H9 (cell line): ENCODE measurements at regions not wholly inside any gene's neighbourhood (a gene's known extent, or its start where the extent isn't known, plus 50 kb on each side); places are given as distances from the start of the nearest gene placed in this dataset.

ENCODE experiments used
- DNase-seq: peaks from one replicate; pipeline ENCODE4 v3.0.0-alpha.2; 2017
- H2AFZ ChIP-seq: one replicate; pipeline ENCODE4 v1.6.1; 2013; ENCODE audit warnings: mild to moderate bottlenecking, low read length, control low read depth, moderate library complexity
- H2AK5ac ChIP-seq: 2 replicates; pipeline ENCODE4 v1.6.1; 2013; ENCODE audit warnings: low read length, control low read depth, mixed read lengths; ENCODE audit not compliant: insufficient read length
- H2BK120ac ChIP-seq: one replicate; pipeline ENCODE4 v1.6.1; 2013; ENCODE audit warnings: low read depth, mild to moderate bottlenecking, low read length, control low read depth, inconsistent platforms; ENCODE audit not compliant: poor library complexity, severe bottlenecking
- H2BK12ac ChIP-seq: 2 replicates; pipeline ENCODE4 v1.6.1; 2013; ENCODE audit warnings: low read length, control low read depth, mixed read lengths, low read depth; ENCODE audit not compliant: insufficient read length
- H2BK15ac ChIP-seq: 2 replicates; pipeline ENCODE4 v1.6.1; 2013; ENCODE audit warnings: low read depth, low read length, control low read depth
- H2BK20ac ChIP-seq: one replicate; pipeline ENCODE4 v1.6.1; 2013; ENCODE audit warnings: low read depth, mild to moderate bottlenecking, low read length, control low read depth, inconsistent platforms; ENCODE audit not compliant: poor library complexity, severe bottlenecking
- H2BK5ac ChIP-seq: 2 replicates; pipeline ENCODE4 v1.6.1; 2013; ENCODE audit warnings: low read length, control low read depth, mixed read lengths; ENCODE audit not compliant: insufficient read length
- H3K14ac ChIP-seq: 2 replicates; pipeline ENCODE4 v1.6.1; 2013; ENCODE audit warnings: low read length, control low read depth; ENCODE audit not compliant: insufficient read depth
- H3K18ac ChIP-seq: 2 replicates; pipeline ENCODE4 v1.6.1; 2013; ENCODE audit warnings: low read depth, mild to moderate bottlenecking, mixed read lengths, low read length, control low read depth; ENCODE audit not compliant: insufficient read length
- H3K23ac ChIP-seq: 2 replicates; pipeline ENCODE4 v1.6.1; 2013; ENCODE audit warnings: low read length, control low read depth, mixed read lengths, low read depth; ENCODE audit not compliant: insufficient read length
- H3K23me2 ChIP-seq: 2 replicates; pipeline ENCODE4 v1.6.1; 2013; ENCODE audit warnings: low read depth, mild to moderate bottlenecking, mixed read lengths, low read length, control low read depth; ENCODE audit not compliant: insufficient read length, poor library complexity, severe bottlenecking
- H3K27ac ChIP-seq: 2 replicates; pipeline ENCODE4 v1.5.1; 2013; ENCODE audit warnings: low read length, control low read depth, mixed read lengths, low read depth; ENCODE audit not compliant: insufficient read length
- H3K27me3 ChIP-seq: 2 replicates; pipeline ENCODE4 v1.6.1; 2013; ENCODE audit warnings: low read length, control low read depth, inconsistent platforms; ENCODE audit not compliant: insufficient read depth
- H3K4ac ChIP-seq: 2 replicates; pipeline ENCODE4 v1.6.1; 2013; ENCODE audit warnings: low read depth, mild to moderate bottlenecking, control low read depth, inconsistent platforms, low read length, moderate library complexity
- H3K4me1 ChIP-seq: 2 replicates; pipeline ENCODE4 v1.6.1; 2013; ENCODE audit warnings: low read length, control low read depth, inconsistent platforms; ENCODE audit not compliant: insufficient read depth
- H3K4me2 ChIP-seq: 2 replicates; pipeline ENCODE4 v1.6.1; 2013; ENCODE audit warnings: low read length, control low read depth, mixed read lengths; ENCODE audit not compliant: insufficient read length, insufficient read depth
- H3K56ac ChIP-seq: 2 replicates; pipeline ENCODE4 v1.6.1; 2013; ENCODE audit warnings: low read depth, mild to moderate bottlenecking, mixed read lengths, low read length, control low read depth; ENCODE audit not compliant: insufficient read length
- H3K79me1 ChIP-seq: 2 replicates; pipeline ENCODE4 v1.6.1; 2013; ENCODE audit warnings: low read depth, mild to moderate bottlenecking, moderate library complexity, low read length, control low read depth, inconsistent platforms; ENCODE audit not compliant: insufficient read depth, poor library complexity, severe bottlenecking
- H3K79me2 ChIP-seq: 2 replicates; pipeline ENCODE4 v1.6.1; 2013; ENCODE audit warnings: low read length, control low read depth, inconsistent platforms; ENCODE audit not compliant: insufficient read depth
- H3K9ac ChIP-seq: 2 replicates; pipeline ENCODE4 v1.6.1; 2013; ENCODE audit warnings: low read length, control low read depth, mixed read lengths; ENCODE audit not compliant: insufficient read length; ENCODE audit errors: extremely low read depth
- H3K9me3 ChIP-seq: one replicate; pipeline ENCODE4 v1.6.1; 2013; ENCODE audit warnings: low read depth, low read length, inconsistent platforms; ENCODE audit not compliant: control insufficient read depth
- H3T11ph ChIP-seq: one replicate; pipeline ENCODE4 v1.6.1; 2013; ENCODE audit warnings: mild to moderate bottlenecking, low read length, control low read depth, inconsistent platforms
- H4K20me1 ChIP-seq: one replicate; pipeline ENCODE4 v1.6.1; 2013; ENCODE audit not compliant: control insufficient read depth, insufficient read length, insufficient read depth
- H4K5ac ChIP-seq: 2 replicates; pipeline ENCODE4 v1.6.1; 2013; ENCODE audit warnings: low read depth, mild to moderate bottlenecking, mixed read lengths, low read length, control low read depth; ENCODE audit not compliant: insufficient read length
- H4K8ac ChIP-seq: replicated peaks from 2 replicates; pipeline ENCODE4 v1.6.1; 2013; ENCODE audit warnings: low read length, control low read depth, mixed read lengths, low read depth; ENCODE audit not compliant: insufficient read length
- H4K91ac ChIP-seq: 2 replicates; pipeline ENCODE4 v1.6.1; 2013; ENCODE audit warnings: low read depth, mild to moderate bottlenecking, moderate library complexity, mixed read lengths, low read length, control low read depth; ENCODE audit not compliant: insufficient read length
- H3K27ac Mint-ChIP-seq, 3 experiments: 2 replicates in 2 of 3; 3 replicates in 1 of 3; pipeline ENCODE4 v1.8.0; 2020 to 2021; ENCODE audit warnings: mixed read lengths in 3 of 3, mild to moderate bottlenecking in 1 of 3, moderate library complexity in 1 of 3
- H3K27me3 Mint-ChIP-seq: 2 replicates; pipeline ENCODE4 v1.8.0; 2021; ENCODE audit warnings: low read depth, mild to moderate bottlenecking, moderate library complexity, mixed read lengths
- H3K36me3 Mint-ChIP-seq, 3 experiments: 2 replicates in 2 of 3; 3 replicates in 1 of 3; pipeline ENCODE4 v1.8.0; 2020 to 2021; ENCODE audit warnings: low read depth in 3 of 3, mixed read lengths in 3 of 3; ENCODE audit not compliant: insufficient read depth in 1 of 3
- H3K4me1 Mint-ChIP-seq, 2 experiments: 2 replicates each; pipeline ENCODE4 v1.8.0; 2020; ENCODE audit warnings: mixed read lengths in 2 of 2
- H3K4me3 Mint-ChIP-seq, 2 experiments: 2 replicates in 1 of 2; 3 replicates in 1 of 2; pipeline ENCODE4 v1.8.0; 2020 to 2021; ENCODE audit warnings: mild to moderate bottlenecking in 2 of 2, mixed read lengths in 2 of 2, moderate library complexity in 1 of 2
- H3K9me3 Mint-ChIP-seq, 2 experiments: 2 replicates in 1 of 2; 3 replicates in 1 of 2; pipeline ENCODE4 v1.8.0; 2020; ENCODE audit warnings: mild to moderate bottlenecking in 2 of 2, mixed read lengths in 2 of 2, moderate library complexity in 1 of 2
- WGBS: extraction: QIAGEN DNeasy Blood & Tissue Kit; methylation state at CpG from one replicate; pipeline ENCODE4 v1.1.7; 2013; ENCODE audit warnings: missing lambda C conversion rate, low lambda C conversion rate, mixed read lengths; ENCODE audit not compliant: insufficient read length; ENCODE audit errors: extremely low coverage; 5-methylcytosine and 5-hydroxymethylcytosine counted together
- TF ChIP-seq, protein P1 (sequence below): fragments of 200-600 bp; sonication (generic); conservative IDR thresholded peaks from 3 replicates; pipeline ENCODE4 v1.8.0; 2021; ENCODE audit warnings: antibody characterized with exemption, mild to moderate bottlenecking

DNA sequence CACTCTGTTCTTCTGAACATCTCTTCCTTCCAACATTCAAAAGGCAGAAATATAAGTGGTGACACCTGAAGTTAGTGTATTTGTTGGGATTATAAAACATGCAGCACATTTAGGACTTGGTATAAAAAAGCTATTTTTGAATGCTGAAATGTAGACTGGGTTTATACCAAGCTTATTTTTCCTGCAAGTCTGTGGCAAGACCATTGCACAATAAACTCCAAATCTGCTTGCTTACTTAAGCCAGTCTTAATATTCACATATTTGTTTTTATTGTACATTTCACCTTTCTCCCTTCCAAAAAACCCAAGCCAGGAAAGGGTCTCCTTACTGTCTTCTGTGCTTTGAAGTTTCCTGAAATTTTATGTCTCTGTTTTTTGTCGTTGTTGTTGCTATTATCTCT lies 63.7 kb downstream of the FHIP1A start:
- no peak overlapping the region for H2BK20ac ChIP-seq
- no peak overlapping the region for H3K23ac ChIP-seq
- peaks cover 9% of the 10 kb centered on the region; the same call in 1 of the 2 replicates for H3K4me1 ChIP-seq
- H3K9me3 Mint-ChIP-seq, result no peaks in the 10 kb centered on the region
- H4K8ac ChIP-seq, result no peak overlapping the region
- H3K27me3 Mint-ChIP-seq, result no peaks in the 10 kb centered on the region
- peaks cover 33 to 40% of the 10 kb centered on the region in 2 experiments for H3K4me1 Mint-ChIP-seq
- no peak overlapping the region for H3K56ac ChIP-seq
- H3K9me3 ChIP-seq, result no peaks in the 10 kb centered on the region
- H3T11ph ChIP-seq, result no peak overlapping the region
- no peaks in the 10 kb centered on the region for H4K20me1 ChIP-seq
- H3K14ac ChIP-seq, result no peak overlapping the region
- H3K27ac ChIP-seq, result no peak overlapping the region
- no peak overlapping the region for H4K91ac ChIP-seq
- DNase-seq, result no peak
- no peaks in the 10 kb centered on the region for H3K27me3 ChIP-seq
- H3K4me2 ChIP-seq, result no peak overlapping the region
- no peaks in the 10 kb centered on the region; a peak in 2 of 7 replicates for H3K36me3 Mint-ChIP-seq
- H3K9ac ChIP-seq, result no peak overlapping the region
- WGBS, result no CpG with 5 or more reads among the region's 1 CpG
- no peak overlapping the region for H2BK15ac ChIP-seq
- H3K18ac ChIP-seq, result no peak overlapping the region
- no peak overlapping the region for H2BK120ac ChIP-seq
- TF ChIP-seq, protein P1, sequence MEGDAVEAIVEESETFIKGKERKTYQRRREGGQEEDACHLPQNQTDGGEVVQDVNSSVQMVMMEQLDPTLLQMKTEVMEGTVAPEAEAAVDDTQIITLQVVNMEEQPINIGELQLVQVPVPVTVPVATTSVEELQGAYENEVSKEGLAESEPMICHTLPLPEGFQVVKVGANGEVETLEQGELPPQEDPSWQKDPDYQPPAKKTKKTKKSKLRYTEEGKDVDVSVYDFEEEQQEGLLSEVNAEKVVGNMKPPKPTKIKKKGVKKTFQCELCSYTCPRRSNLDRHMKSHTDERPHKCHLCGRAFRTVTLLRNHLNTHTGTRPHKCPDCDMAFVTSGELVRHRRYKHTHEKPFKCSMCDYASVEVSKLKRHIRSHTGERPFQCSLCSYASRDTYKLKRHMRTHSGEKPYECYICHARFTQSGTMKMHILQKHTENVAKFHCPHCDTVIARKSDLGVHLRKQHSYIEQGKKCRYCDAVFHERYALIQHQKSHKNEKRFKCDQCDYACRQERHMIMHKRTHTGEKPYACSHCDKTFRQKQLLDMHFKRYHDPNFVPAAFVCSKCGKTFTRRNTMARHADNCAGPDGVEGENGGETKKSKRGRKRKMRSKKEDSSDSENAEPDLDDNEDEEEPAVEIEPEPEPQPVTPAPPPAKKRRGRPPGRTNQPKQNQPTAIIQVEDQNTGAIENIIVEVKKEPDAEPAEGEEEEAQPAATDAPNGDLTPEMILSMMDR, result no peak
- no peak overlapping the region for H3K4ac ChIP-seq
- H3K79me1 ChIP-seq, result no peaks in the 10 kb centered on the region
- H3K27ac Mint-ChIP-seq, result peak overlapping the region in 2 of 3 experiments; percentile 31; a peak in 2 of 7 replicates
- no peak overlapping the region for H2BK5ac ChIP-seq
- no peak overlapping the region for H3K4me3 Mint-ChIP-seq
- H4K5ac ChIP-seq, result no peak overlapping the region
- no peak overlapping the region for H2BK12ac ChIP-seq
- H2AFZ ChIP-seq, result no peak overlapping the region
- peaks cover 2% of the 10 kb centered on the region; the same call in 1 of the 2 replicates for H3K79me2 ChIP-seq
- H2AK5ac ChIP-seq, result no peak overlapping the region
- no peaks in the 10 kb centered on the region for H3K23me2 ChIP-seq
